ENCODE measurements at regions not wholly inside any gene's neighbourhood (a gene's known extent, or its start where the extent isn't known, plus 50 kb on each side); places are given as distances from the start of the nearest gene placed in this dataset.
A peak's percentile ranks its signal among the peaks of the same experiment; 100 is the strongest.

GRCh38 chr5:125683669-125684068 is 739.5 kb upstream of the GRAMD2B start:
- H3K4me1 ChIP-seq (ENCODE audit: control insufficient read depth, insufficient read depth, low read length): peaks cover 5% of the 10 kb centered on the region; the same call in 1 of the 2 replicates
- no peak overlapping the region for H3K4me3 ChIP-seq (ENCODE audit: low read depth in 2 of 2, low read length in 2 of 2)
- intact Hi-C loops (cut with micrococcal nuclease; ENCODE audit: unreplicated experiment): no loop called here
- ChIA-PET POLR2A (no interaction called here), CTCF (no interaction called here)
- peaks cover 6% of the 10 kb centered on the region; the same call in 1 of the 2 replicates for H3K9me3 ChIP-seq (ENCODE audit: control insufficient read depth, insufficient read depth, low read depth, low read length)
- no peaks in the 10 kb centered on the region for H3K36me3 ChIP-seq (ENCODE audit: control insufficient read depth, insufficient read depth, low read length)
- DNase-seq (ENCODE audit: low read depth, low spot score): no peak
- ATAC-seq: no peak
- TF ChIP-seq CTCF (IDR thresholded peaks at IDR 0.05) (no peak), POLR2AphosphoS5 (IDR thresholded peaks at IDR 0.05; ENCODE audit: low read depth, low read length) (no peak), TCF7L2 (IDR thresholded peaks at IDR 0.05; ENCODE audit: low read depth, low read length) (no peak), REST (IDR thresholded peaks at IDR 0.05; ENCODE audit: insufficient read depth in 1 of 2, low read depth in 2 of 2, low read length in 1 of 2) (no peak), SIN3A (IDR thresholded peaks at IDR 0.05; ENCODE audit: borderline replicate concordance, insufficient read depth, low read depth, low read length) (no peak)
- H3K27ac ChIP-seq (ENCODE audit: low read length): peak overlapping the region; percentile 73; the same call in 1 of the 2 replicates
- BruUV-seq (replicated peaks): no TSS peak
- in situ Hi-C loops (cut with HindIII; ENCODE audit: low pct_unique_long_range_greater_than_20kb, low sequenced_read_pairs): no loop called here
- no peaks in the 10 kb centered on the region for H3K27me3 ChIP-seq (ENCODE audit: control insufficient read depth, insufficient read depth, low read length)

GRCh38 chr5:125685771-125686170 is 737.4 kb upstream of the GRAMD2B start:
- no TSS peak for BruUV-seq (replicated peaks)

More at GRCh38 chr5:125685771-125686170, 737.4 kb upstream of the GRAMD2B start:
- ATAC-seq (no peak), DNase-seq (ENCODE audit: low read depth, low spot score) (no peak)
- in situ Hi-C loops (cut with HindIII; ENCODE audit: low pct_unique_long_range_greater_than_20kb, low sequenced_read_pairs): no loop called here
- H3K4me1 ChIP-seq (ENCODE audit: control insufficient read depth, insufficient read depth, low read length): peaks cover 5% of the 10 kb centered on the region; the same call in 1 of the 2 replicates
- H3K9me3 ChIP-seq (ENCODE audit: control insufficient read depth, insufficient read depth, low read depth, low read length): peaks cover 12% of the 10 kb centered on the region; the same call in 1 of the 2 replicates
- intact Hi-C loops (cut with micrococcal nuclease; ENCODE audit: unreplicated experiment): no loop called here
- CTCF ChIA-PET: no interaction called here
- TF ChIP-seq SIN3A (IDR thresholded peaks at IDR 0.05; ENCODE audit: borderline replicate concordance, insufficient read depth, low read depth, low read length) (no peak), REST (IDR thresholded peaks at IDR 0.05; ENCODE audit: insufficient read depth in 1 of 2, low read depth in 2 of 2, low read length in 1 of 2) (no peak), TCF7L2 (IDR thresholded peaks at IDR 0.05; ENCODE audit: low read depth, low read length) (no peak), CTCF (IDR thresholded peaks at IDR 0.05) (no peak), POLR2AphosphoS5 (IDR thresholded peaks at IDR 0.05; ENCODE audit: low read depth, low read length) (no peak)
- no peak overlapping the region for H3K4me3 ChIP-seq (ENCODE audit: low read depth in 2 of 2, low read length in 2 of 2)
- H3K36me3 ChIP-seq (ENCODE audit: control insufficient read depth, insufficient read depth, low read length): no peaks in the 10 kb centered on the region
- no peaks in the 10 kb centered on the region for H3K27me3 ChIP-seq (ENCODE audit: control insufficient read depth, insufficient read depth, low read length)
- POLR2A ChIA-PET: no interaction called here
- no peak overlapping the region; the same call in 1 of the 2 replicates for H3K27ac ChIP-seq (ENCODE audit: low read length)
